H1 (cell line): ENCODE measurements at regions not wholly inside any gene's neighbourhood (a gene's known extent, or its start where the extent isn't known, plus 50 kb on each side); places are given as distances from the start of the nearest gene placed in this dataset.

ENCODE experiments used
- CREB1 ChIP-seq: IDR thresholded peaks from 2 replicates; pipeline ENCODE4 v1.6.1; 2012; ENCODE audit warnings: inconsistent platforms
- PHF8 ChIP-seq: fragments of 200-600 bp; sonication (generic); conservative IDR thresholded peaks from 2 replicates; pipeline ENCODE4 v1.7.1; 2012; ENCODE audit warnings: low read depth, mild to moderate bottlenecking, inconsistent platforms, low read length, moderate library complexity

DNA sequence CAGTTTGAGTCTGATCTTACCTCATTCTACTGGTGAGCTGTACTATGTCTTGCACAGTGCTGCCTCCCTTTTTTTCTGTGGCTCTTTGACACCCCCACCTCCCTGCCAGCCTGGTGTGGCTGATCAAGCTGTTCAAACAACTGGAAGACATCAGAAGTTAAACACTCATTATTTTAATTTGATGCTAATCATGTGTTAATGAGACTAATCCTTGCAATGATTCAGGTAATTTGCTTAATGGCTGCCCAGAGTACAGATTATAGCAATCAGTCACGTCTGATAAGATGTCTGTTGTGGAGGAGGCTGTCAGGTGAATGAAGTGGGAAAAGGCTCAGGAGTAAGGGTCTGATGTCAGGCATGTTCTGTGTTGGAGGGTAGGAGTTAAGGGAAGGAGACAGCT, 87.4 kb upstream of the GK2 start (continued):
- TF ChIP-seq PHF8 (no peak), CREB1 (no peak)
